GM23338 (cell line): ENCODE measurements at regions not wholly inside any gene's neighbourhood (a gene's known extent, or its start where the extent isn't known, plus 50 kb on each side); places are given as distances from the start of the nearest gene placed in this dataset.

ENCODE experiments used
- ATAC-seq: fragments of 200-7000 bp; cut with Tn5 transposase; 3 replicates; pipeline ENCODE4 v1.9.1; 2020
- DNase-seq: peaks from one replicate; pipeline ENCODE4 v3.0.0-alpha.2; 2015; ENCODE audit warnings: low spot score
- H2AFZ ChIP-seq: fragments of 200-600 bp; sonication (generic); 2 replicates; pipeline ENCODE4 v1.8.0; 2016; ENCODE audit warnings: antibody characterized with exemption, mild to moderate bottlenecking, moderate library complexity
- H3F3A ChIP-seq: fragments of 200-600 bp; sonication (generic); replicated peaks from 2 replicates; pipeline ENCODE4 v1.8.0; 2017; ENCODE audit warnings: antibody characterized with exemption, mixed run types, low read depth
- H3K27ac ChIP-seq: fragments of 200-600 bp; sonication (generic); 2 replicates; pipeline ENCODE4 v1.6.1; 2016; ENCODE audit warnings: low read depth
- H3K27me3 ChIP-seq: fragments of 200-600 bp; sonication (generic); 2 replicates; pipeline ENCODE4 v1.8.0; 2016; ENCODE audit warnings: mild to moderate bottlenecking, mixed run types, moderate library complexity; ENCODE audit not compliant: insufficient read depth
- H3K36me3 ChIP-seq: fragments of 200-600 bp; sonication (generic); 2 replicates; pipeline ENCODE4 v1.8.0; 2016; ENCODE audit warnings: mild to moderate bottlenecking; ENCODE audit not compliant: insufficient read depth
- H3K4me1 ChIP-seq: fragments of 200-600 bp; sonication (generic); 2 replicates; pipeline ENCODE4 v1.8.0; 2016; ENCODE audit warnings: mild to moderate bottlenecking, moderate library complexity; ENCODE audit not compliant: insufficient read depth
- H3K4me2 ChIP-seq: fragments of 200-600 bp; sonication (generic); 2 replicates; pipeline ENCODE4 v1.7.1; 2017; ENCODE audit warnings: mixed run types
- H3K4me3 ChIP-seq: fragments of 200-600 bp; sonication (generic); 2 replicates; pipeline ENCODE4 v1.6.1; 2016; ENCODE audit warnings: mixed run types
- H3K79me2 ChIP-seq: fragments of 200-600 bp; sonication (generic); replicated peaks from 2 replicates; pipeline ENCODE4 v1.8.0; 2017; ENCODE audit warnings: mild to moderate bottlenecking; ENCODE audit not compliant: insufficient read depth
- H3K9me2 ChIP-seq: fragments of 200-600 bp; sonication (generic); 2 replicates; pipeline ENCODE4 v1.8.0; 2017; ENCODE audit not compliant: insufficient read depth
- H4K20me1 ChIP-seq: fragments of 200-600 bp; sonication (generic); replicated peaks from 2 replicates; pipeline ENCODE4 v1.8.0; 2017; ENCODE audit warnings: mild to moderate bottlenecking; ENCODE audit not compliant: insufficient read depth
- H3K27ac Mint-ChIP-seq: 2 replicates; pipeline ENCODE4 v1.8.0; 2020; ENCODE audit warnings: inconsistent platforms, mild to moderate bottlenecking, moderate library complexity, mixed read lengths
- H3K27me3 Mint-ChIP-seq: 3 replicates; pipeline ENCODE4 v1.8.0; 2022; ENCODE audit warnings: low read depth, mild to moderate bottlenecking, moderate library complexity, mixed read lengths, inconsistent platforms; ENCODE audit not compliant: insufficient read depth, poor library complexity
- H3K36me3 Mint-ChIP-seq: 3 replicates; pipeline ENCODE4 v1.8.0; 2021; ENCODE audit warnings: low read depth, mild to moderate bottlenecking, inconsistent platforms, moderate library complexity, mixed read lengths
- H3K4me1 Mint-ChIP-seq: 3 replicates; pipeline ENCODE4 v1.8.0; 2020; ENCODE audit warnings: mild to moderate bottlenecking, inconsistent platforms, mixed read lengths
- H3K4me3 Mint-ChIP-seq: 3 replicates; pipeline ENCODE4 v1.8.0; 2021; ENCODE audit warnings: moderate library complexity, mild to moderate bottlenecking, inconsistent platforms, mixed read lengths
- H3K9me3 Mint-ChIP-seq: 3 replicates; pipeline ENCODE4 v1.8.0; 2020; ENCODE audit warnings: moderate library complexity, mild to moderate bottlenecking, inconsistent platforms, mixed read lengths
- CREB1 ChIP-seq: fragments of 250-450 bp; sonication (Bioruptor Pico); IDR thresholded peaks from 2 replicates; pipeline ENCODE4 v1.5.0; 2020; ENCODE audit warnings: low read depth, mild to moderate bottlenecking, moderate library complexity
- EZH2 ChIP-seq: fragments of 200-600 bp; sonication (generic); IDR thresholded peaks from one replicate; pipeline ENCODE4 v1.8.0; 2017; ENCODE audit warnings: antibody characterized with exemption, mild to moderate bottlenecking, low read depth; ENCODE audit not compliant: unreplicated experiment
- EZH2phosphoT487 ChIP-seq: fragments of 200-600 bp; sonication (generic); IDR thresholded peaks from one replicate; pipeline ENCODE4 v1.8.1; 2018; ENCODE audit warnings: antibody characterized with exemption; ENCODE audit not compliant: unreplicated experiment
- JUNB ChIP-seq: IDR thresholded peaks from one replicate; pipeline ENCODE4 v1.6.1; 2016; ENCODE audit warnings: antibody characterized with exemption; ENCODE audit not compliant: unreplicated experiment
- NANOG ChIP-seq: IDR thresholded peaks from 2 replicates; pipeline ENCODE4 v1.6.1; 2016; ENCODE audit warnings: antibody characterized with exemption, borderline replicate concordance
- POLR2AphosphoS5 ChIP-seq: IDR thresholded peaks from 2 replicates; pipeline ENCODE4 v1.6.1; 2016; ENCODE audit warnings: antibody characterized with exemption, low read depth
- STAT1 ChIP-seq: IDR thresholded peaks from one replicate; pipeline ENCODE4 v1.6.1; 2016; ENCODE audit warnings: antibody characterized with exemption; ENCODE audit not compliant: unreplicated experiment
- ZNF114 ChIP-seq: fragments of 250-450 bp; sonication (Bioruptor Pico); IDR thresholded peaks from 2 replicates; pipeline ENCODE4 v1.5.0; 2020; ENCODE audit warnings: mild to moderate bottlenecking, moderate library complexity
- ZNF331 ChIP-seq: fragments of 250-450 bp; sonication (Bioruptor Pico); IDR thresholded peaks from 2 replicates; pipeline ENCODE4 v1.5.0; 2020; ENCODE audit warnings: low read depth, mild to moderate bottlenecking, moderate library complexity
- TF ChIP-seq, protein P1 (sequence below): IDR thresholded peaks from 2 replicates; pipeline ENCODE4 v1.6.1; 2016; ENCODE audit warnings: antibody characterized with exemption
- TF ChIP-seq, protein P2 (sequence below): fragments of 250-450 bp; sonication (Bioruptor Pico); IDR thresholded peaks from 2 replicates; pipeline ENCODE4 v1.5.0; 2020; ENCODE audit warnings: mild to moderate bottlenecking, moderate library complexity
- TF ChIP-seq, protein P3 (sequence below), 2 experiments: fragments of 200-600 bp in 1 of 2; sonication (generic) in 1 of 2; conservative IDR thresholded peaks; 2 replicates each; pipeline versions ENCODE4 v1.5.1 to v1.6.1; 2016 to 2017; ENCODE audit warnings: antibody characterized with exemption in 2 of 2, low read depth in 2 of 2, mild to moderate bottlenecking in 2 of 2, moderate library complexity in 1 of 2

DNA sequence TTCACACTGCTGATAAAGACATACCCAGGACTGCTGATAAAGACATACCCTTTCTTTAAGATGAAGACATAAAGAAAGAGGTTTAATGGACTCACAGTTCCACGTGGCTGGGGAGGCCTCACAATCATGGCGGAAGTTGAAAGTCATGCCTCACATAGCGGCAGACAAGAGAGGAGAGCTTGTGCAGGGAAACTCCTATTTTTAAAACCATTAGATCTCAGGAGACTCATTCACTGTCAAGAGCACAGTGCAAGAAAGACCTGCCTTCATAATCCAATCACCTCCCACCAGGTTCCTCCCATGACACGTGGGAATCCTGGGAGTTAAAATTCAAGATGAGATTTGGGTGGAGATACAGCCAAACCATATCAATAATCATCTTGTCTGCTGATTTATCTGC is 278.1 kb downstream of the SLC6A15 start:
- H3K9me2 ChIP-seq, result no peaks in the 10 kb centered on the region
- no peaks in the 10 kb centered on the region for H3K36me3 ChIP-seq
- H3K27me3 ChIP-seq, result no peaks in the 10 kb centered on the region
- H3K4me2 ChIP-seq, result no peak overlapping the region
- no peaks in the 10 kb centered on the region for H3K4me1 ChIP-seq
- DNase-seq (no peak), ATAC-seq (no peak)
- no peak overlapping the region for H2AFZ ChIP-seq
- no peaks in the 10 kb centered on the region for H4K20me1 ChIP-seq
- H3K27ac ChIP-seq, result no peak overlapping the region
- H3K36me3 Mint-ChIP-seq, result no peaks in the 10 kb centered on the region
- no peaks in the 10 kb centered on the region for H3K79me2 ChIP-seq
- no peak for TF ChIP-seq JUNB
- no peak for TF ChIP-seq ZNF114
- no peak for TF ChIP-seq NANOG
- no peak for TF ChIP-seq CREB1 (CRISPR knock-in tag)
- no peak for TF ChIP-seq STAT1
- no peaks in the 10 kb centered on the region for H3K27me3 Mint-ChIP-seq
- H3K27ac Mint-ChIP-seq, result no peak overlapping the region
- no peaks in the 10 kb centered on the region for H3F3A ChIP-seq
- no peaks in the 10 kb centered on the region for H3K9me3 Mint-ChIP-seq
- H3K4me3 Mint-ChIP-seq, result no peak overlapping the region
- no peak overlapping the region for H3K4me3 ChIP-seq
- peaks cover 22% of the 10 kb centered on the region for H3K4me1 Mint-ChIP-seq

DNA sequence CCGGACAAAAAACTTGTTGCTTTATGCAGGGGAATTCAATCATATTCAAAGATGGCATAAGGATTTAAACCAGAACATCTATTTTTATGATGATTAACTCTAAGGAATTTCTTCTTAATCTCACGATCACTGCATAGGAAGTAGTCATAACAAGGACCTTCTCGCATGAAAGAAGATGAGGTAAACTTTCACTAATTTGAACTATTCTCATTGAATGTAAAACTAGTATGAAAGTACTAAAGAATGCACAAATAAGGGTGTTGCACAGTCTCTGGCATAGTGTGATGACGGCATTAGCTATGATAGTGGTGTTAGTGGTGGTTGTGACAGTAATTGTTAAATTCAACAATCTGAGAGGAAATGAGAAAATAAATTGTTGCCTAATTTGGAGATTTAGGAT is 280.0 kb downstream of the SLC6A15 start:
- Histone ChIP-seq H3K27me3 (no peaks in the 10 kb centered on the region), H3K79me2 (no peaks in the 10 kb centered on the region), H3F3A (no peaks in the 10 kb centered on the region), H3K4me1 (no peaks in the 10 kb centered on the region), H2AFZ (no peak overlapping the region), H3K9me2 (no peaks in the 10 kb centered on the region), H3K36me3 (no peaks in the 10 kb centered on the region), H3K4me2 (no peak overlapping the region), H3K4me3 (no peak overlapping the region), H4K20me1 (no peaks in the 10 kb centered on the region), H3K27ac (no peak overlapping the region)
- Mint-ChIP-seq H3K9me3 (no peaks in the 10 kb centered on the region), H3K36me3 (no peaks in the 10 kb centered on the region), H3K27ac (peak overlapping the region; percentile 34; the same call in 1 of the 2 replicates), H3K27me3 (no peaks in the 10 kb centered on the region), H3K4me1 (peaks cover 15% of the 10 kb centered on the region), H3K4me3 (no peak overlapping the region)
- DNase-seq, result no peak
- no peak for ATAC-seq
- TF ChIP-seq POLR2AphosphoS5 (no peak), ZNF114 (no peak), EZH2 (no peak), STAT1 (no peak), JUNB (no peak), ZNF331 (CRISPR knock-in tag) (no peak), EZH2phosphoT487 (no peak), NANOG (no peak), CREB1 (CRISPR knock-in tag) (no peak)
- TF ChIP-seq, protein P1, sequence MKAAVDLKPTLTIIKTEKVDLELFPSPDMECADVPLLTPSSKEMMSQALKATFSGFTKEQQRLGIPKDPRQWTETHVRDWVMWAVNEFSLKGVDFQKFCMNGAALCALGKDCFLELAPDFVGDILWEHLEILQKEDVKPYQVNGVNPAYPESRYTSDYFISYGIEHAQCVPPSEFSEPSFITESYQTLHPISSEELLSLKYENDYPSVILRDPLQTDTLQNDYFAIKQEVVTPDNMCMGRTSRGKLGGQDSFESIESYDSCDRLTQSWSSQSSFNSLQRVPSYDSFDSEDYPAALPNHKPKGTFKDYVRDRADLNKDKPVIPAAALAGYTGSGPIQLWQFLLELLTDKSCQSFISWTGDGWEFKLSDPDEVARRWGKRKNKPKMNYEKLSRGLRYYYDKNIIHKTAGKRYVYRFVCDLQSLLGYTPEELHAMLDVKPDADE, result no peak
- TF ChIP-seq, protein P2, sequence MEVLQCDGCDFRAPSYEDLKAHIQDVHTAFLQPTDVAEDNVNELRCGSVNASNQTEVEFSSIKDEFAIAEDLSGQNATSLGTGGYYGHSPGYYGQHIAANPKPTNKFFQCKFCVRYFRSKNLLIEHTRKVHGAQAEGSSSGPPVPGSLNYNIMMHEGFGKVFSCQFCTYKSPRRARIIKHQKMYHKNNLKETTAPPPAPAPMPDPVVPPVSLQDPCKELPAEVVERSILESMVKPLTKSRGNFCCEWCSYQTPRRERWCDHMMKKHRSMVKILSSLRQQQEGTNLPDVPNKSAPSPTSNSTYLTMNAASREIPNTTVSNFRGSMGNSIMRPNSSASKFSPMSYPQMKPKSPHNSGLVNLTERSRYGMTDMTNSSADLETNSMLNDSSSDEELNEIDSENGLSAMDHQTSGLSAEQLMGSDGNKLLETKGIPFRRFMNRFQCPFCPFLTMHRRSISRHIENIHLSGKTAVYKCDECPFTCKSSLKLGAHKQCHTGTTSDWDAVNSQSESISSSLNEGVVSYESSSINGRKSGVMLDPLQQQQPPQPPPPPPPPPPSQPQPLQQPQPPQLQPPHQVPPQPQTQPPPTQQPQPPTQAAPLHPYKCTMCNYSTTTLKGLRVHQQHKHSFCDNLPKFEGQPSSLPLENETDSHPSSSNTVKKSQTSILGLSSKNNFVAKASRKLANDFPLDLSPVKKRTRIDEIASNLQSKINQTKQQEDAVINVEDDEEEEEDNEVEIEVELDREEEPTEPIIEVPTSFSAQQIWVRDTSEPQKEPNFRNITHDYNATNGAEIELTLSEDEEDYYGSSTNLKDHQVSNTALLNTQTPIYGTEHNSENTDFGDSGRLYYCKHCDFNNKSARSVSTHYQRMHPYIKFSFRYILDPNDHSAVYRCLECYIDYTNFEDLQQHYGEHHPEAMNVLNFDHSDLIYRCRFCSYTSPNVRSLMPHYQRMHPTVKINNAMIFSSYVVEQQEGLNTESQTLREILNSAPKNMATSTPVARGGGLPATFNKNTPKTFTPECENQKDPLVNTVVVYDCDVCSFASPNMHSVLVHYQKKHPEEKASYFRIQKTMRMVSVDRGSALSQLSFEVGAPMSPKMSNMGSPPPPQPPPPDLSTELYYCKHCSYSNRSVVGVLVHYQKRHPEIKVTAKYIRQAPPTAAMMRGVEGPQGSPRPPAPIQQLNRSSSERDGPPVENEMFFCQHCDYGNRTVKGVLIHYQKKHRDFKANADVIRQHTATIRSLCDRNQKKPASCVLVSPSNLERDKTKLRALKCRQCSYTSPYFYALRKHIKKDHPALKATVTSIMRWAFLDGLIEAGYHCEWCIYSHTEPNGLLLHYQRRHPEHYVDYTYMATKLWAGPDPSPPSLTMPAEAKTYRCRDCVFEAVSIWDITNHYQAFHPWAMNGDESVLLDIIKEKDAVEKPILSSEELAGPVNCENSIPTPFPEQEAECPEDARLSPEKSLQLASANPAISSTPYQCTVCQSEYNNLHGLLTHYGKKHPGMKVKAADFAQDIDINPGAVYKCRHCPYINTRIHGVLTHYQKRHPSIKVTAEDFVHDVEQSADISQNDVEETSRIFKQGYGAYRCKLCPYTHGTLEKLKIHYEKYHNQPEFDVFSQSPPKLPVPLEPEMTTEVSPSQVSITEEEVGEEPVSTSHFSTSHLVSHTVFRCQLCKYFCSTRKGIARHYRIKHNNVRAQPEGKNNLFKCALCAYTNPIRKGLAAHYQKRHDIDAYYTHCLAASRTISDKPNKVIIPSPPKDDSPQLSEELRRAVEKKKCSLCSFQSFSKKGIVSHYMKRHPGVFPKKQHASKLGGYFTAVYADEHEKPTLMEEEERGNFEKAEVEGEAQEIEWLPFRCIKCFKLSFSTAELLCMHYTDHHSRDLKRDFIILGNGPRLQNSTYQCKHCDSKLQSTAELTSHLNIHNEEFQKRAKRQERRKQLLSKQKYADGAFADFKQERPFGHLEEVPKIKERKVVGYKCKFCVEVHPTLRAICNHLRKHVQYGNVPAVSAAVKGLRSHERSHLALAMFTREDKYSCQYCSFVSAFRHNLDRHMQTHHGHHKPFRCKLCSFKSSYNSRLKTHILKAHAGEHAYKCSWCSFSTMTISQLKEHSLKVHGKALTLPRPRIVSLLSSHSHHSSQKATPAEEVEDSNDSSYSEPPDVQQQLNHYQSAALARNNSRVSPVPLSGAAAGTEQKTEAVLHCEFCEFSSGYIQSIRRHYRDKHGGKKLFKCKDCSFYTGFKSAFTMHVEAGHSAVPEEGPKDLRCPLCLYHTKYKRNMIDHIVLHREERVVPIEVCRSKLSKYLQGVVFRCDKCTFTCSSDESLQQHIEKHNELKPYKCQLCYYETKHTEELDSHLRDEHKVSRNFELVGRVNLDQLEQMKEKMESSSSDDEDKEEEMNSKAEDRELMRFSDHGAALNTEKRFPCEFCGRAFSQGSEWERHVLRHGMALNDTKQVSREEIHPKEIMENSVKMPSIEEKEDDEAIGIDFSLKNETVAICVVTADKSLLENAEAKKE, result no peak
- TF ChIP-seq, protein P3, sequence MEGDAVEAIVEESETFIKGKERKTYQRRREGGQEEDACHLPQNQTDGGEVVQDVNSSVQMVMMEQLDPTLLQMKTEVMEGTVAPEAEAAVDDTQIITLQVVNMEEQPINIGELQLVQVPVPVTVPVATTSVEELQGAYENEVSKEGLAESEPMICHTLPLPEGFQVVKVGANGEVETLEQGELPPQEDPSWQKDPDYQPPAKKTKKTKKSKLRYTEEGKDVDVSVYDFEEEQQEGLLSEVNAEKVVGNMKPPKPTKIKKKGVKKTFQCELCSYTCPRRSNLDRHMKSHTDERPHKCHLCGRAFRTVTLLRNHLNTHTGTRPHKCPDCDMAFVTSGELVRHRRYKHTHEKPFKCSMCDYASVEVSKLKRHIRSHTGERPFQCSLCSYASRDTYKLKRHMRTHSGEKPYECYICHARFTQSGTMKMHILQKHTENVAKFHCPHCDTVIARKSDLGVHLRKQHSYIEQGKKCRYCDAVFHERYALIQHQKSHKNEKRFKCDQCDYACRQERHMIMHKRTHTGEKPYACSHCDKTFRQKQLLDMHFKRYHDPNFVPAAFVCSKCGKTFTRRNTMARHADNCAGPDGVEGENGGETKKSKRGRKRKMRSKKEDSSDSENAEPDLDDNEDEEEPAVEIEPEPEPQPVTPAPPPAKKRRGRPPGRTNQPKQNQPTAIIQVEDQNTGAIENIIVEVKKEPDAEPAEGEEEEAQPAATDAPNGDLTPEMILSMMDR (conservative IDR thresholded peaks at IDR 0.05; ENCODE audit: low read depth in 2 of 2), result no peak
